OCI-LY1 (cell line): ENCODE measurements at regions not wholly inside any gene's neighbourhood (a gene's known extent, or its start where the extent isn't known, plus 50 kb on each side); places are given as distances from the start of the nearest gene placed in this dataset.

Experiments
- H2AFZ ChIP-seq: fragments of 200-600 bp; sonication (generic), shearing (Covaris generic); 2 replicates; pipeline ENCODE4 v1.6.0; 2014; ENCODE audit warnings: antibody characterized with exemption, mild to moderate bottlenecking, low read length
- H3F3A ChIP-seq: fragments of 200-600 bp; sonication (generic), shearing (Covaris generic); 2 replicates; pipeline ENCODE4 v1.6.0; 2014; ENCODE audit warnings: mild to moderate bottlenecking, antibody characterized with exemption, low read length, moderate library complexity; ENCODE audit not compliant: insufficient read depth
- H3K27ac ChIP-seq: fragments of 200-600 bp; sonication (generic); 2 replicates; pipeline ENCODE4 v1.5.1; 2014; ENCODE audit warnings: low read length, mixed run types, mild to moderate bottlenecking, low read depth; ENCODE audit not compliant: poor library complexity, severe bottlenecking
- H3K27me3 ChIP-seq: fragments of 200-600 bp; sonication (generic); 2 replicates; pipeline ENCODE4 v1.6.0; 2014; ENCODE audit warnings: antibody characterized with exemption, mild to moderate bottlenecking, low read length, moderate library complexity; ENCODE audit not compliant: insufficient read depth
- H3K36me3 ChIP-seq: fragments of 200-600 bp; sonication (generic); 2 replicates; pipeline ENCODE4 v1.6.1; 2014; ENCODE audit warnings: mild to moderate bottlenecking, antibody characterized with exemption, low read length, moderate library complexity, mixed read lengths; ENCODE audit not compliant: insufficient read depth
- H3K4me1 ChIP-seq: fragments of 200-600 bp; sonication (generic); 2 replicates; pipeline ENCODE4 v1.5.1; 2014; ENCODE audit warnings: mild to moderate bottlenecking, low read length, moderate library complexity; ENCODE audit not compliant: insufficient read depth, severe bottlenecking
- H3K4me2 ChIP-seq: fragments of 200-600 bp; sonication (generic), shearing (Covaris generic); 2 replicates; pipeline ENCODE4 v1.6.1; 2014; ENCODE audit warnings: low read length
- H3K4me3 ChIP-seq: fragments of 200-600 bp; sonication (generic); 2 replicates; pipeline ENCODE4 v1.5.1; 2014; ENCODE audit warnings: low read length, low read depth, mild to moderate bottlenecking, mixed read lengths; ENCODE audit not compliant: poor library complexity, severe bottlenecking
- H3K79me2 ChIP-seq: fragments of 200-600 bp; shearing (Covaris generic); 2 replicates; pipeline ENCODE4 v1.6.1; 2016; ENCODE audit warnings: mixed run types, low read length, mixed read lengths; ENCODE audit not compliant: insufficient read depth
- H3K9ac ChIP-seq: fragments of 200-600 bp; sonication (generic), shearing (Covaris generic); 2 replicates; pipeline ENCODE4 v1.6.1; 2014; ENCODE audit warnings: mild to moderate bottlenecking, low read length, mixed read lengths
- H3K9me2 ChIP-seq: fragments of 200-600 bp; sonication (generic), shearing (Covaris generic); 2 replicates; pipeline ENCODE4 v1.6.1; 2014; ENCODE audit warnings: low read depth, mild to moderate bottlenecking, low read length, mixed read lengths
- H3K9me3 ChIP-seq: fragments of 200-600 bp; shearing (Covaris generic); 2 replicates; pipeline ENCODE4 v1.6.1; 2014; ENCODE audit warnings: low read length, mixed read lengths
- H4K20me1 ChIP-seq: fragments of 200-600 bp; sonication (generic), shearing (Covaris generic); 2 replicates; pipeline ENCODE4 v1.6.0; 2016; ENCODE audit warnings: mild to moderate bottlenecking, low read length; ENCODE audit not compliant: insufficient read depth
- CTCF ChIP-seq: fragments of 200-600 bp; sonication (generic), shearing (Covaris generic); IDR thresholded peaks from 2 replicates; pipeline ENCODE4 v1.5.1; 2017; ENCODE audit warnings: mild to moderate bottlenecking, antibody characterized with exemption, low read length, moderate library complexity, mixed read lengths
- EZH2 ChIP-seq: fragments of 200-600 bp; sonication (generic), shearing (Covaris generic); IDR thresholded peaks from 2 replicates; pipeline ENCODE4 v1.8.0; 2017; ENCODE audit warnings: borderline replicate concordance, mixed run types, mild to moderate bottlenecking, antibody characterized with exemption, low read length, moderate library complexity, mixed read lengths

GRCh38 chrX:15136795-15137194, 133.1 kb downstream of the ASB9 start:
- Histone ChIP-seq H3K9me2 (no peaks in the 10 kb centered on the region), H3K27me3 (no peaks in the 10 kb centered on the region), H3K4me2 (no peak overlapping the region), H3K9me3 (no peaks in the 10 kb centered on the region), H3K27ac (no peak overlapping the region), H3K9ac (no peak overlapping the region), H2AFZ (no peak overlapping the region), H3F3A (no peaks in the 10 kb centered on the region), H3K4me1 (no peaks in the 10 kb centered on the region), H3K4me3 (no peak overlapping the region), H3K79me2 (no peaks in the 10 kb centered on the region), H4K20me1 (no peaks in the 10 kb centered on the region), H3K36me3 (no peaks in the 10 kb centered on the region)
- no peak for TF ChIP-seq CTCF
- no peak for TF ChIP-seq EZH2

- TF ChIP-seq CTCF (no peak), EZH2 (no peak)
- Histone ChIP-seq H3K27me3 (no peaks in the 10 kb centered on the region), H3K27ac (no peak overlapping the region), H3K4me2 (no peak overlapping the region), H3F3A (no peaks in the 10 kb centered on the region), H3K9me2 (no peaks in the 10 kb centered on the region), H3K9ac (no peak overlapping the region), H2AFZ (no peak overlapping the region), H4K20me1 (no peaks in the 10 kb centered on the region), H3K9me3 (no peaks in the 10 kb centered on the region), H3K4me3 (no peak overlapping the region), H3K4me1 (no peaks in the 10 kb centered on the region), H3K36me3 (no peaks in the 10 kb centered on the region), H3K79me2 (no peaks in the 10 kb centered on the region)
These were observed 140.5 kb downstream of the ASB9 start for GRCh38 chrX:15129412-15129811.

GRCh38 chrX:15128861-15129260, 141.0 kb downstream of the ASB9 start:
- Histone ChIP-seq H2AFZ (no peak overlapping the region), H3K9me3 (no peaks in the 10 kb centered on the region), H3K79me2 (no peaks in the 10 kb centered on the region), H3K4me2 (no peak overlapping the region), H3K36me3 (no peaks in the 10 kb centered on the region), H3K4me1 (no peaks in the 10 kb centered on the region), H3K9me2 (no peaks in the 10 kb centered on the region), H4K20me1 (no peaks in the 10 kb centered on the region), H3K9ac (no peak overlapping the region), H3K27ac (no peak overlapping the region), H3K4me3 (no peak overlapping the region), H3F3A (no peaks in the 10 kb centered on the region), H3K27me3 (no peaks in the 10 kb centered on the region)
- TF ChIP-seq EZH2 (no peak), CTCF (no peak)
